ENCODE measurements at regions not wholly inside any gene's neighbourhood (a gene's known extent, or its start where the extent isn't known, plus 50 kb on each side); places are given as distances from the start of the nearest gene placed in this dataset.

DNA sequence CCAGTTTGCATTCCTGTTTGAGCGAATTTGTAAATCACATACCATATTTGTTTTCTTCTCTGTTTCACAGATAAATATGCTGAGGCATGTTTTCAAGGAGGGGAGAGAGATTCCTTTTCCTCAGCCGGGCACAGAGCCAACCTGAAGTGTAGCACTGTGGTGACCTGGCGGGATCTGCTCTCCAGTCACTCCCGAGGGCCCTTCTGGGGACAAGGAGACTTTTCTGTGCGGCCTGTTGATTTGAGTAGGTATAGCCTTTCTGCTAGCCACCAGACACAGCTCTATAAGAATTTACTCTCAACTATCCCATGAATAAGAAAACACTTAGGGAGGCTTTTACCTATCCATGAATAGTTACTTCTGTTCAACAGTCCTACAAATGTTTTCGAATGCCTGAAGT lies 63.5 kb upstream of the FDX1 start:
- no peak overlapping the region for H3K27ac ChIP-seq (ENCODE audit: low read depth)

More for the DNA sequence above, 63.5 kb upstream of the FDX1 start:
- H4K20me1 ChIP-seq (replicated peaks; ENCODE audit: insufficient read depth) = no peaks in the 10 kb centered on the region
- ATAC-seq = no peak
- no peaks in the 10 kb centered on the region for H3K36me3 Mint-ChIP-seq (ENCODE audit: low read depth)
- H3K27me3 ChIP-seq (ENCODE audit: insufficient read depth) = no peaks in the 10 kb centered on the region
- no peaks in the 10 kb centered on the region for H3K36me3 ChIP-seq (ENCODE audit: insufficient read depth)
- no peak for TF ChIP-seq CREB1 (CRISPR knock-in tag; IDR thresholded peaks at IDR 0.05; ENCODE audit: low read depth)
- TF ChIP-seq, protein P1, sequence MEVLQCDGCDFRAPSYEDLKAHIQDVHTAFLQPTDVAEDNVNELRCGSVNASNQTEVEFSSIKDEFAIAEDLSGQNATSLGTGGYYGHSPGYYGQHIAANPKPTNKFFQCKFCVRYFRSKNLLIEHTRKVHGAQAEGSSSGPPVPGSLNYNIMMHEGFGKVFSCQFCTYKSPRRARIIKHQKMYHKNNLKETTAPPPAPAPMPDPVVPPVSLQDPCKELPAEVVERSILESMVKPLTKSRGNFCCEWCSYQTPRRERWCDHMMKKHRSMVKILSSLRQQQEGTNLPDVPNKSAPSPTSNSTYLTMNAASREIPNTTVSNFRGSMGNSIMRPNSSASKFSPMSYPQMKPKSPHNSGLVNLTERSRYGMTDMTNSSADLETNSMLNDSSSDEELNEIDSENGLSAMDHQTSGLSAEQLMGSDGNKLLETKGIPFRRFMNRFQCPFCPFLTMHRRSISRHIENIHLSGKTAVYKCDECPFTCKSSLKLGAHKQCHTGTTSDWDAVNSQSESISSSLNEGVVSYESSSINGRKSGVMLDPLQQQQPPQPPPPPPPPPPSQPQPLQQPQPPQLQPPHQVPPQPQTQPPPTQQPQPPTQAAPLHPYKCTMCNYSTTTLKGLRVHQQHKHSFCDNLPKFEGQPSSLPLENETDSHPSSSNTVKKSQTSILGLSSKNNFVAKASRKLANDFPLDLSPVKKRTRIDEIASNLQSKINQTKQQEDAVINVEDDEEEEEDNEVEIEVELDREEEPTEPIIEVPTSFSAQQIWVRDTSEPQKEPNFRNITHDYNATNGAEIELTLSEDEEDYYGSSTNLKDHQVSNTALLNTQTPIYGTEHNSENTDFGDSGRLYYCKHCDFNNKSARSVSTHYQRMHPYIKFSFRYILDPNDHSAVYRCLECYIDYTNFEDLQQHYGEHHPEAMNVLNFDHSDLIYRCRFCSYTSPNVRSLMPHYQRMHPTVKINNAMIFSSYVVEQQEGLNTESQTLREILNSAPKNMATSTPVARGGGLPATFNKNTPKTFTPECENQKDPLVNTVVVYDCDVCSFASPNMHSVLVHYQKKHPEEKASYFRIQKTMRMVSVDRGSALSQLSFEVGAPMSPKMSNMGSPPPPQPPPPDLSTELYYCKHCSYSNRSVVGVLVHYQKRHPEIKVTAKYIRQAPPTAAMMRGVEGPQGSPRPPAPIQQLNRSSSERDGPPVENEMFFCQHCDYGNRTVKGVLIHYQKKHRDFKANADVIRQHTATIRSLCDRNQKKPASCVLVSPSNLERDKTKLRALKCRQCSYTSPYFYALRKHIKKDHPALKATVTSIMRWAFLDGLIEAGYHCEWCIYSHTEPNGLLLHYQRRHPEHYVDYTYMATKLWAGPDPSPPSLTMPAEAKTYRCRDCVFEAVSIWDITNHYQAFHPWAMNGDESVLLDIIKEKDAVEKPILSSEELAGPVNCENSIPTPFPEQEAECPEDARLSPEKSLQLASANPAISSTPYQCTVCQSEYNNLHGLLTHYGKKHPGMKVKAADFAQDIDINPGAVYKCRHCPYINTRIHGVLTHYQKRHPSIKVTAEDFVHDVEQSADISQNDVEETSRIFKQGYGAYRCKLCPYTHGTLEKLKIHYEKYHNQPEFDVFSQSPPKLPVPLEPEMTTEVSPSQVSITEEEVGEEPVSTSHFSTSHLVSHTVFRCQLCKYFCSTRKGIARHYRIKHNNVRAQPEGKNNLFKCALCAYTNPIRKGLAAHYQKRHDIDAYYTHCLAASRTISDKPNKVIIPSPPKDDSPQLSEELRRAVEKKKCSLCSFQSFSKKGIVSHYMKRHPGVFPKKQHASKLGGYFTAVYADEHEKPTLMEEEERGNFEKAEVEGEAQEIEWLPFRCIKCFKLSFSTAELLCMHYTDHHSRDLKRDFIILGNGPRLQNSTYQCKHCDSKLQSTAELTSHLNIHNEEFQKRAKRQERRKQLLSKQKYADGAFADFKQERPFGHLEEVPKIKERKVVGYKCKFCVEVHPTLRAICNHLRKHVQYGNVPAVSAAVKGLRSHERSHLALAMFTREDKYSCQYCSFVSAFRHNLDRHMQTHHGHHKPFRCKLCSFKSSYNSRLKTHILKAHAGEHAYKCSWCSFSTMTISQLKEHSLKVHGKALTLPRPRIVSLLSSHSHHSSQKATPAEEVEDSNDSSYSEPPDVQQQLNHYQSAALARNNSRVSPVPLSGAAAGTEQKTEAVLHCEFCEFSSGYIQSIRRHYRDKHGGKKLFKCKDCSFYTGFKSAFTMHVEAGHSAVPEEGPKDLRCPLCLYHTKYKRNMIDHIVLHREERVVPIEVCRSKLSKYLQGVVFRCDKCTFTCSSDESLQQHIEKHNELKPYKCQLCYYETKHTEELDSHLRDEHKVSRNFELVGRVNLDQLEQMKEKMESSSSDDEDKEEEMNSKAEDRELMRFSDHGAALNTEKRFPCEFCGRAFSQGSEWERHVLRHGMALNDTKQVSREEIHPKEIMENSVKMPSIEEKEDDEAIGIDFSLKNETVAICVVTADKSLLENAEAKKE (CRISPR knock-in tag; IDR thresholded peaks at IDR 0.05) = no peak
- no peak for TF ChIP-seq EZH2phosphoT487 (IDR thresholded peaks at IDR 0.05; ENCODE audit: unreplicated experiment)
- TF ChIP-seq POLR2AphosphoS5 (IDR thresholded peaks at IDR 0.05; ENCODE audit: low read depth) = no peak
- TF ChIP-seq EZH2 (IDR thresholded peaks at IDR 0.05; ENCODE audit: low read depth, unreplicated experiment) = no peak
- TF ChIP-seq, protein P2, sequence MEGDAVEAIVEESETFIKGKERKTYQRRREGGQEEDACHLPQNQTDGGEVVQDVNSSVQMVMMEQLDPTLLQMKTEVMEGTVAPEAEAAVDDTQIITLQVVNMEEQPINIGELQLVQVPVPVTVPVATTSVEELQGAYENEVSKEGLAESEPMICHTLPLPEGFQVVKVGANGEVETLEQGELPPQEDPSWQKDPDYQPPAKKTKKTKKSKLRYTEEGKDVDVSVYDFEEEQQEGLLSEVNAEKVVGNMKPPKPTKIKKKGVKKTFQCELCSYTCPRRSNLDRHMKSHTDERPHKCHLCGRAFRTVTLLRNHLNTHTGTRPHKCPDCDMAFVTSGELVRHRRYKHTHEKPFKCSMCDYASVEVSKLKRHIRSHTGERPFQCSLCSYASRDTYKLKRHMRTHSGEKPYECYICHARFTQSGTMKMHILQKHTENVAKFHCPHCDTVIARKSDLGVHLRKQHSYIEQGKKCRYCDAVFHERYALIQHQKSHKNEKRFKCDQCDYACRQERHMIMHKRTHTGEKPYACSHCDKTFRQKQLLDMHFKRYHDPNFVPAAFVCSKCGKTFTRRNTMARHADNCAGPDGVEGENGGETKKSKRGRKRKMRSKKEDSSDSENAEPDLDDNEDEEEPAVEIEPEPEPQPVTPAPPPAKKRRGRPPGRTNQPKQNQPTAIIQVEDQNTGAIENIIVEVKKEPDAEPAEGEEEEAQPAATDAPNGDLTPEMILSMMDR (conservative IDR thresholded peaks at IDR 0.05; ENCODE audit: low read depth in 2 of 2) = no peak
- TF ChIP-seq, protein P3, sequence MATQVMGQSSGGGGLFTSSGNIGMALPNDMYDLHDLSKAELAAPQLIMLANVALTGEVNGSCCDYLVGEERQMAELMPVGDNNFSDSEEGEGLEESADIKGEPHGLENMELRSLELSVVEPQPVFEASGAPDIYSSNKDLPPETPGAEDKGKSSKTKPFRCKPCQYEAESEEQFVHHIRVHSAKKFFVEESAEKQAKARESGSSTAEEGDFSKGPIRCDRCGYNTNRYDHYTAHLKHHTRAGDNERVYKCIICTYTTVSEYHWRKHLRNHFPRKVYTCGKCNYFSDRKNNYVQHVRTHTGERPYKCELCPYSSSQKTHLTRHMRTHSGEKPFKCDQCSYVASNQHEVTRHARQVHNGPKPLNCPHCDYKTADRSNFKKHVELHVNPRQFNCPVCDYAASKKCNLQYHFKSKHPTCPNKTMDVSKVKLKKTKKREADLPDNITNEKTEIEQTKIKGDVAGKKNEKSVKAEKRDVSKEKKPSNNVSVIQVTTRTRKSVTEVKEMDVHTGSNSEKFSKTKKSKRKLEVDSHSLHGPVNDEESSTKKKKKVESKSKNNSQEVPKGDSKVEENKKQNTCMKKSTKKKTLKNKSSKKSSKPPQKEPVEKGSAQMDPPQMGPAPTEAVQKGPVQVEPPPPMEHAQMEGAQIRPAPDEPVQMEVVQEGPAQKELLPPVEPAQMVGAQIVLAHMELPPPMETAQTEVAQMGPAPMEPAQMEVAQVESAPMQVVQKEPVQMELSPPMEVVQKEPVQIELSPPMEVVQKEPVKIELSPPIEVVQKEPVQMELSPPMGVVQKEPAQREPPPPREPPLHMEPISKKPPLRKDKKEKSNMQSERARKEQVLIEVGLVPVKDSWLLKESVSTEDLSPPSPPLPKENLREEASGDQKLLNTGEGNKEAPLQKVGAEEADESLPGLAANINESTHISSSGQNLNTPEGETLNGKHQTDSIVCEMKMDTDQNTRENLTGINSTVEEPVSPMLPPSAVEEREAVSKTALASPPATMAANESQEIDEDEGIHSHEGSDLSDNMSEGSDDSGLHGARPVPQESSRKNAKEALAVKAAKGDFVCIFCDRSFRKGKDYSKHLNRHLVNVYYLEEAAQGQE (IDR thresholded peaks at IDR 0.05; ENCODE audit: unreplicated experiment) = no peak
- TF ChIP-seq, protein P4, sequence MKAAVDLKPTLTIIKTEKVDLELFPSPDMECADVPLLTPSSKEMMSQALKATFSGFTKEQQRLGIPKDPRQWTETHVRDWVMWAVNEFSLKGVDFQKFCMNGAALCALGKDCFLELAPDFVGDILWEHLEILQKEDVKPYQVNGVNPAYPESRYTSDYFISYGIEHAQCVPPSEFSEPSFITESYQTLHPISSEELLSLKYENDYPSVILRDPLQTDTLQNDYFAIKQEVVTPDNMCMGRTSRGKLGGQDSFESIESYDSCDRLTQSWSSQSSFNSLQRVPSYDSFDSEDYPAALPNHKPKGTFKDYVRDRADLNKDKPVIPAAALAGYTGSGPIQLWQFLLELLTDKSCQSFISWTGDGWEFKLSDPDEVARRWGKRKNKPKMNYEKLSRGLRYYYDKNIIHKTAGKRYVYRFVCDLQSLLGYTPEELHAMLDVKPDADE (IDR thresholded peaks at IDR 0.05) = no peak
- TF ChIP-seq ZNF331 (CRISPR knock-in tag; IDR thresholded peaks at IDR 0.05; ENCODE audit: low read depth) = no peak
- TF ChIP-seq STAT1 (IDR thresholded peaks at IDR 0.05; ENCODE audit: unreplicated experiment) = no peak
- no peak for TF ChIP-seq ZNF114 (CRISPR knock-in tag; IDR thresholded peaks at IDR 0.05)
- TF ChIP-seq JUNB (IDR thresholded peaks at IDR 0.05; ENCODE audit: unreplicated experiment) = no peak
- TF ChIP-seq NANOG (IDR thresholded peaks at IDR 0.05; ENCODE audit: borderline replicate concordance) = no peak
- H3K4me1 Mint-ChIP-seq = peaks cover 12% of the 10 kb centered on the region
- H3F3A ChIP-seq (replicated peaks; ENCODE audit: low read depth) = no peaks in the 10 kb centered on the region
- no peaks in the 10 kb centered on the region for H3K9me2 ChIP-seq (ENCODE audit: insufficient read depth)
- H2AFZ ChIP-seq = peak overlapping the region; percentile 66
- H3K4me3 ChIP-seq = no peak overlapping the region
- H3K4me2 ChIP-seq = no peak overlapping the region
- H3K79me2 ChIP-seq (replicated peaks; ENCODE audit: insufficient read depth) = no peaks in the 10 kb centered on the region
- DNase-seq (ENCODE audit: low spot score) = no peak
- H3K9me3 Mint-ChIP-seq = no peaks in the 10 kb centered on the region
- peaks cover 14% of the 10 kb centered on the region for H3K4me1 ChIP-seq (ENCODE audit: insufficient read depth)
- no peak overlapping the region for H3K4me3 Mint-ChIP-seq
- H3K27ac Mint-ChIP-seq = no peak overlapping the region
- peaks cover 2% of the 10 kb centered on the region for H3K27me3 Mint-ChIP-seq (ENCODE audit: insufficient read depth, low read depth, poor library complexity)
